H1 (cell line): ENCODE measurements at regions not wholly inside any gene's neighbourhood (a gene's known extent, or its start where the extent isn't known, plus 50 kb on each side); places are given as distances from the start of the nearest gene placed in this dataset.

Experiments used
- BACH1 ChIP-seq: IDR thresholded peaks from 2 replicates; pipeline ENCODE4 v1.6.1; 2012; ENCODE audit warnings: low read length, improper control_type of control experiment
- KDM5A ChIP-seq: fragments of 200-600 bp; IDR thresholded peaks from 2 replicates; pipeline ENCODE4 v1.7.1; 2012; ENCODE audit warnings: mild to moderate bottlenecking, low read length, inconsistent platforms, mixed read lengths
- NANOG ChIP-seq: IDR thresholded peaks from 2 replicates; pipeline ENCODE4 v1.6.1; 2011; ENCODE audit warnings: low read length, low read depth, mild to moderate bottlenecking, inconsistent platforms; ENCODE audit not compliant: insufficient read depth, poor library complexity, severe bottlenecking
- SP2 ChIP-seq: IDR thresholded peaks from 2 replicates; pipeline ENCODE4 v1.6.1; 2012; ENCODE audit warnings: mild to moderate bottlenecking, low read length, inconsistent platforms

DNA sequence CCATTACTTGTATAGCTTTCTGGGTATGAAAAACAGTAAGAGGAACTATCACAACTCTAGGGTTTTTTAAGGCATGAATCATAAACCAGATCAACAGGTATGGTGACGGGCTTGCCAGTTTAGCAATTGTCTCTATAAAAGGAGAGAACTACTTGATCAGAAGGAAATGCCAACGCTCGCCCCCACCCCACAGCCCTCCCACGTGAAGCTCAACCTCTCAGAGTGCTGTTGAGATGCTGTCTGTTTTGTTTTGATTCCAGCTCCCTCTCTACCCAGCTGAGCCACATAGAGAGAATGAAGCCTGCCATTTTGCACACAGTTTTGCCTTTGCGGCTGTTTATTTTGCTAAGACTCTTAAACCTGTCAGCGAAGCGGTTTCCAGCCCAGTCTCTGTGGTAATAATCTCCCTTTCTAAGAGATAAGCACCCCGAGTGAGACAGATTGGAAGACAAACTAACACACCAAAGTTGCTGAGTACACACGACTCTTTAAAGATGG, 257.9 kb upstream of the ANKRD55 start (continued):
- no peak for TF ChIP-seq BACH1
- no peak for TF ChIP-seq SP2
- no peak for TF ChIP-seq KDM5A
- TF ChIP-seq NANOG = no peak
